SK-N-SH (cell line): ENCODE measurements at regions not wholly inside any gene's neighbourhood (a gene's known extent, or its start where the extent isn't known, plus 50 kb on each side); places are given as distances from the start of the nearest gene placed in this dataset.

Experiments used
- CTCF ChIA-PET: fragments of 300-600, 350-600 bp; formaldehyde crosslinking; extraction: SDS; loops from one replicate; lab custom pipeline; 2021; lab: Yijun Ruan, JAX
- POLR2A ChIA-PET: fragments of 350-600 bp; sonication (Branson Sonifier 250); formaldehyde crosslinking; extraction: SDS; loops from one replicate; lab custom pipeline; 2020; ENCODE audit warnings: antibody characterized with exemption, inconsistent platforms; lab: Yijun Ruan, JAX
- DNase-seq: peaks from one replicate; pipeline ENCODE4 v3.0.0; 2012
- H2AFZ ChIP-seq: fragments of 200-600 bp; sonication (generic); 2 replicates; pipeline ENCODE4 v1.8.1; 2016; ENCODE audit warnings: antibody characterized with exemption, mild to moderate bottlenecking, low read depth
- H3F3A ChIP-seq: fragments of 200-600 bp; sonication (generic); replicated peaks from 2 replicates; pipeline ENCODE3; 2016; ENCODE audit warnings: antibody characterized with exemption, mild to moderate bottlenecking; ENCODE audit not compliant: insufficient read depth
- H3K27ac ChIP-seq, 2 experiments: fragments of 200-500 bp in 1 of 2; fragments of 200-600 bp in 1 of 2; sonication (Bioruptor generic) in 1 of 2; sonication (generic), shearing (Covaris generic) in 1 of 2; 2 replicates each; pipeline versions ENCODE4 v1.5.1 to v1.6.1; 2014 to 2016; ENCODE audit warnings: low read depth in 2 of 2, inconsistent platforms in 1 of 2, low read length in 1 of 2, mild to moderate bottlenecking in 1 of 2, mixed read lengths in 1 of 2
- H3K27me3 ChIP-seq: fragments of 200-600 bp; sonication (generic), shearing (Covaris generic); 2 replicates; pipeline ENCODE4 v1.6.1; 2016; ENCODE audit warnings: mixed run types; ENCODE audit not compliant: insufficient read depth
- H3K36me3 ChIP-seq, 2 experiments: fragments of 200-500 bp in 1 of 2; fragments of 200-600 bp in 1 of 2; sonication (Bioruptor generic) in 1 of 2; sonication (generic) in 1 of 2; replicated peaks in 1 of 2; 2 replicates each; pipeline versions ENCODE3 to v1.5.1; 2014 to 2016; ENCODE audit warnings: low read length in 1 of 2, mild to moderate bottlenecking in 1 of 2; ENCODE audit not compliant: insufficient read depth in 2 of 2, control insufficient read depth in 1 of 2
- H3K4me1 ChIP-seq, 2 experiments: fragments of 200-500 bp in 1 of 2; fragments of 200-600 bp in 1 of 2; sonication (Bioruptor generic) in 1 of 2; sonication (generic), shearing (Covaris generic) in 1 of 2; 2 replicates each; pipeline versions ENCODE4 v1.5.1 to v1.6.1; 2014 to 2016; ENCODE audit warnings: low read depth in 1 of 2, low read length in 1 of 2, mixed run types in 1 of 2; ENCODE audit not compliant: insufficient read depth in 2 of 2, control insufficient read depth in 1 of 2
- H3K4me2 ChIP-seq: fragments of 200-600 bp; sonication (generic), shearing (Covaris generic); 2 replicates; pipeline ENCODE4 v1.6.1; 2017; ENCODE audit warnings: mixed run types
- H3K4me3 ChIP-seq, 2 experiments: fragments of 200-500 bp in 1 of 2; fragments of 200-600 bp in 1 of 2; sonication (Bioruptor generic) in 1 of 2; sonication (generic), shearing (Covaris generic) in 1 of 2; 2 replicates each; pipeline versions ENCODE4 v1.5.1 to v1.8.1; 2014 to 2016; ENCODE audit warnings: low read depth in 2 of 2, inconsistent platforms in 1 of 2, low read length in 1 of 2, mild to moderate bottlenecking in 1 of 2, mixed read lengths in 1 of 2, moderate library complexity in 1 of 2
- H3K79me2 ChIP-seq: fragments of 200-600 bp; sonication (generic); 2 replicates; pipeline ENCODE4 v1.8.1; 2017; ENCODE audit warnings: mild to moderate bottlenecking; ENCODE audit not compliant: insufficient read depth
- H3K9ac ChIP-seq: fragments of 200-600 bp; sonication (generic); 2 replicates; pipeline ENCODE4 v1.6.1; 2017; ENCODE audit warnings: mixed run types
- H3K9me2 ChIP-seq: fragments of 200-600 bp; sonication (generic); 2 replicates; pipeline ENCODE4 v1.6.1; 2017; ENCODE audit warnings: mixed run types
- H3K9me3 ChIP-seq: fragments of 200-600 bp; sonication (generic); 2 replicates; pipeline ENCODE4 v1.6.1; 2017; ENCODE audit warnings: mixed run types, mild to moderate bottlenecking, moderate library complexity
- H4K20me1 ChIP-seq: fragments of 200-600 bp; sonication (generic); 2 replicates; pipeline ENCODE4 v1.6.1; 2017; ENCODE audit warnings: mild to moderate bottlenecking, mixed run types; ENCODE audit not compliant: insufficient read depth
- ELF1 ChIP-seq: IDR thresholded peaks from 2 replicates; pipeline ENCODE4 v1.4.0; 2012
- EZH2phosphoT487 ChIP-seq: fragments of 200-600 bp; sonication (generic); IDR thresholded peaks from 2 replicates; pipeline ENCODE4 v1.6.1; 2017; ENCODE audit warnings: low read depth, mixed run types, mild to moderate bottlenecking, antibody characterized with exemption, moderate library complexity, borderline replicate concordance
- GABPA ChIP-seq: IDR thresholded peaks from 2 replicates; pipeline ENCODE4 v1.4.0; 2012; ENCODE audit warnings: low read depth, mild to moderate bottlenecking
- NFIC ChIP-seq: IDR thresholded peaks from 2 replicates; pipeline ENCODE4 v1.4.0; 2012; ENCODE audit warnings: borderline replicate concordance
- NRF1 ChIP-seq: IDR thresholded peaks from 2 replicates; pipeline ENCODE4 v1.6.1; 2012; ENCODE audit warnings: low read depth, mild to moderate bottlenecking, low read length
- POLR2AphosphoS5 ChIP-seq: IDR thresholded peaks from 2 replicates; pipeline ENCODE4 v1.6.1; 2012; ENCODE audit warnings: low read depth, low read length
- RAD21 ChIP-seq: IDR thresholded peaks from 2 replicates; pipeline ENCODE4 v1.6.1; 2012; ENCODE audit warnings: mild to moderate bottlenecking, low read length
- RFX5 ChIP-seq: IDR thresholded peaks from 2 replicates; pipeline ENCODE4 v1.6.1; 2012; ENCODE audit warnings: mild to moderate bottlenecking, improper control_type of control experiment, low read length
- RXRA ChIP-seq: IDR thresholded peaks from 2 replicates; pipeline ENCODE4 v1.4.0; 2012; ENCODE audit warnings: low read depth, mild to moderate bottlenecking, borderline replicate concordance
- SMC3 ChIP-seq: IDR thresholded peaks from 2 replicates; pipeline ENCODE4 v1.6.1; 2012; ENCODE audit warnings: low read depth, low read length, improper control_type of control experiment
- TCF12 ChIP-seq: IDR thresholded peaks from 2 replicates; pipeline ENCODE4 v1.4.0; 2012
- TEAD4 ChIP-seq: IDR thresholded peaks from 2 replicates; pipeline ENCODE4 v1.4.0; 2012; ENCODE audit warnings: mild to moderate bottlenecking, borderline replicate concordance; ENCODE audit not compliant: insufficient read depth
- YY1 ChIP-seq: IDR thresholded peaks from 2 replicates; pipeline ENCODE4 v1.4.0; 2012; ENCODE audit warnings: low read depth, mild to moderate bottlenecking
- WGBS: methylation state at CpG from one replicate; pipeline ENCODE4 v1.1.6; 2017; ENCODE audit warnings: low lambda C conversion rate; 5-methylcytosine and 5-hydroxymethylcytosine counted together
- TF ChIP-seq, protein P1 (sequence below): fragments of 200-600 bp; sonication (generic); IDR thresholded peaks from 2 replicates; pipeline ENCODE4 v1.6.1; 2017; ENCODE audit warnings: antibody characterized with exemption, mild to moderate bottlenecking, moderate library complexity
- TF ChIP-seq, protein P2 (sequence below): IDR thresholded peaks from 2 replicates; pipeline ENCODE4 v1.4.0; 2012; ENCODE audit warnings: low read depth, borderline replicate concordance
- TF ChIP-seq, protein P3 (sequence below): fragments of 150-350 bp; IDR thresholded peaks from 2 replicates; pipeline ENCODE4 v1.6.1; 2017; ENCODE audit warnings: antibody characterized with exemption, low read length, low read depth, borderline replicate concordance

DNA sequence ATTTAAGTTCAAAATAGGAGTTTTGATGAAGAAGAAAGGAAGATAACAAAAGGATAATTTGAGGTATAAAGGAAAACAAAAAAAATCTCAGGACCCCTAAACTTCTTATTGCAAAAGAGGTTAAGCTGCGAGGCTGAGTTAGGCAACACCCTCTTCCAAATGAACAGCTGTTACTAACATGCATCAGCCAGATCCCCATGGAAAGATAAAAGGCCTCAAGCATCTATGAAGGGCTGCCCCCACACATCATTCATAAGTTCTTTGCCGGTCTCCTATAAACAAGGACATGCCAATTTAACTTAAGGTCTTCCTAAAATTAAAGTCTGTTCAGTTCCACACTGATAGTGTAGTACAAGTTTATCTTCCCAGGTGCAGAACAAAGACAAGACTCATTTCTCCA lies 75.8 kb upstream of the IMMP2L start:
- WGBS = 76% methylated on average over 2 of the region's 2 CpGs
- H3K4me1 ChIP-seq = peaks cover 0 to 2% of the 10 kb centered on the region in 2 experiments; a peak in 1 of 4 replicates
- no peak overlapping the region for H2AFZ ChIP-seq
- no peak overlapping the region for H3K4me3 ChIP-seq
- H3K9ac ChIP-seq = no peak overlapping the region
- no peaks in the 10 kb centered on the region for H4K20me1 ChIP-seq
- H3K36me3 ChIP-seq = no peaks in the 10 kb centered on the region
- TF ChIP-seq NRF1 (no peak), NFIC (no peak), YY1 (no peak), GABPA (no peak), ELF1 (no peak), SMC3 (no peak), RXRA (no peak), EZH2phosphoT487 (no peak)
- TF ChIP-seq, protein P1, sequence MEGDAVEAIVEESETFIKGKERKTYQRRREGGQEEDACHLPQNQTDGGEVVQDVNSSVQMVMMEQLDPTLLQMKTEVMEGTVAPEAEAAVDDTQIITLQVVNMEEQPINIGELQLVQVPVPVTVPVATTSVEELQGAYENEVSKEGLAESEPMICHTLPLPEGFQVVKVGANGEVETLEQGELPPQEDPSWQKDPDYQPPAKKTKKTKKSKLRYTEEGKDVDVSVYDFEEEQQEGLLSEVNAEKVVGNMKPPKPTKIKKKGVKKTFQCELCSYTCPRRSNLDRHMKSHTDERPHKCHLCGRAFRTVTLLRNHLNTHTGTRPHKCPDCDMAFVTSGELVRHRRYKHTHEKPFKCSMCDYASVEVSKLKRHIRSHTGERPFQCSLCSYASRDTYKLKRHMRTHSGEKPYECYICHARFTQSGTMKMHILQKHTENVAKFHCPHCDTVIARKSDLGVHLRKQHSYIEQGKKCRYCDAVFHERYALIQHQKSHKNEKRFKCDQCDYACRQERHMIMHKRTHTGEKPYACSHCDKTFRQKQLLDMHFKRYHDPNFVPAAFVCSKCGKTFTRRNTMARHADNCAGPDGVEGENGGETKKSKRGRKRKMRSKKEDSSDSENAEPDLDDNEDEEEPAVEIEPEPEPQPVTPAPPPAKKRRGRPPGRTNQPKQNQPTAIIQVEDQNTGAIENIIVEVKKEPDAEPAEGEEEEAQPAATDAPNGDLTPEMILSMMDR = no peak
- TF ChIP-seq, protein P2, sequence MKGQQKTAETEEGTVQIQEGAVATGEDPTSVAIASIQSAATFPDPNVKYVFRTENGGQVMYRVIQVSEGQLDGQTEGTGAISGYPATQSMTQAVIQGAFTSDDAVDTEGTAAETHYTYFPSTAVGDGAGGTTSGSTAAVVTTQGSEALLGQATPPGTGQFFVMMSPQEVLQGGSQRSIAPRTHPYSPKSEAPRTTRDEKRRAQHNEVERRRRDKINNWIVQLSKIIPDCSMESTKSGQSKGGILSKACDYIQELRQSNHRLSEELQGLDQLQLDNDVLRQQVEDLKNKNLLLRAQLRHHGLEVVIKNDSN = no peak
- TF ChIP-seq, protein P3, sequence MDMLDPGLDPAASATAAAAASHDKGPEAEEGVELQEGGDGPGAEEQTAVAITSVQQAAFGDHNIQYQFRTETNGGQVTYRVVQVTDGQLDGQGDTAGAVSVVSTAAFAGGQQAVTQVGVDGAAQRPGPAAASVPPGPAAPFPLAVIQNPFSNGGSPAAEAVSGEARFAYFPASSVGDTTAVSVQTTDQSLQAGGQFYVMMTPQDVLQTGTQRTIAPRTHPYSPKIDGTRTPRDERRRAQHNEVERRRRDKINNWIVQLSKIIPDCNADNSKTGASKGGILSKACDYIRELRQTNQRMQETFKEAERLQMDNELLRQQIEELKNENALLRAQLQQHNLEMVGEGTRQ = no peak
- H3K9me3 ChIP-seq = no peaks in the 10 kb centered on the region
- no peaks in the 10 kb centered on the region for H3K9me2 ChIP-seq
- no peak overlapping the region for H3K4me2 ChIP-seq
- no peak for DNase-seq
- POLR2A ChIA-PET = no interaction called here
- H3F3A ChIP-seq = peaks cover 8% of the 10 kb centered on the region
- CTCF ChIA-PET = interaction anchor here (1.1 kb wide), 1 partner anchor 98 kb away, joined by 3 read pairs; no protein-coding TSS in a partner anchor
- no peaks in the 10 kb centered on the region for H3K79me2 ChIP-seq
- H3K27ac ChIP-seq = no peak overlapping the region
- no peaks in the 10 kb centered on the region for H3K27me3 ChIP-seq

DNA sequence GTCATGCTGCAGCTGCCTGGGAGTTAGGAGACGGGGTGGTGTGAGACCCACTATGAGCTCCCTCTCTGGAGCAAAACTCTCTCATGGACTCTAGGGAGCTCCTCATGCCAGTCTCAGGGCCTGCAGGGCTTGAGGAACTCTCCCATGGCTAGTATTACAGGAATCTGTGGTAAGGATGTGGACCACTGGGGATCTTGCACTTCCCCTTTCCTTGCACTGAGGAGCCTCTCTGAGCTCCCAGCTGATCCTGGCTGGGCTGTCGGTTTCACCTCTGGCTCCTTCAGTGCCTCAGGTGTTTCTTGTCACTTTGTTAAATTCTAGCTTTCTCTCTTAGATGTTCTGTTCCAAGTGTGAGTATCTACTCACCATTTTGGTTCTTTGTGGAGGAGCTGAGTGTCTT lies 71.6 kb upstream of the IMMP2L start:
- H3K27me3 ChIP-seq = no peaks in the 10 kb centered on the region
- no peaks in the 10 kb centered on the region for H3K79me2 ChIP-seq
- no peaks in the 10 kb centered on the region for H3F3A ChIP-seq
- H3K4me3 ChIP-seq = no peak overlapping the region
- H3K9ac ChIP-seq = no peak overlapping the region
- no peak overlapping the region for H2AFZ ChIP-seq
- CTCF ChIA-PET = interaction anchor here (0.9 to 1.2 kb wide), 2 partner anchors 12 to 16 kb away, joined by 3 to 6 read pairs; no protein-coding TSS in a partner anchor
- H3K9me2 ChIP-seq = no peaks in the 10 kb centered on the region
- no peaks in the 10 kb centered on the region for H4K20me1 ChIP-seq
- POLR2A ChIA-PET = no interaction called here
- no peaks in the 10 kb centered on the region; a peak in 1 of 4 replicates for H3K4me1 ChIP-seq
- 19% methylated on average over 2 of the region's 2 CpGs for WGBS
- no peaks in the 10 kb centered on the region for H3K9me3 ChIP-seq
- DNase-seq = no peak
- no peak overlapping the region for H3K27ac ChIP-seq
- TF ChIP-seq POLR2AphosphoS5 = no peak
- TF ChIP-seq TEAD4 = no peak
- no peak for TF ChIP-seq RAD21
- TF ChIP-seq, protein P3 = no peak
- TF ChIP-seq RFX5 = no peak
- TF ChIP-seq TCF12 = no peak
- TF ChIP-seq, all 33 proteins: peak for 0
- Histone ChIP-seq H3K4me2 (no peak overlapping the region), H3K36me3 (no peaks in the 10 kb centered on the region)
